ENCODE measurements at regions not wholly inside any gene's neighbourhood (a gene's known extent, or its start where the extent isn't known, plus 50 kb on each side); places are given as distances from the start of the nearest gene placed in this dataset.
"Not testable (repeated sequence)": the region's sequence is repeated elsewhere in the genome, so short reads cannot be mapped to it uniquely, and the experiment has no call there.

DNA sequence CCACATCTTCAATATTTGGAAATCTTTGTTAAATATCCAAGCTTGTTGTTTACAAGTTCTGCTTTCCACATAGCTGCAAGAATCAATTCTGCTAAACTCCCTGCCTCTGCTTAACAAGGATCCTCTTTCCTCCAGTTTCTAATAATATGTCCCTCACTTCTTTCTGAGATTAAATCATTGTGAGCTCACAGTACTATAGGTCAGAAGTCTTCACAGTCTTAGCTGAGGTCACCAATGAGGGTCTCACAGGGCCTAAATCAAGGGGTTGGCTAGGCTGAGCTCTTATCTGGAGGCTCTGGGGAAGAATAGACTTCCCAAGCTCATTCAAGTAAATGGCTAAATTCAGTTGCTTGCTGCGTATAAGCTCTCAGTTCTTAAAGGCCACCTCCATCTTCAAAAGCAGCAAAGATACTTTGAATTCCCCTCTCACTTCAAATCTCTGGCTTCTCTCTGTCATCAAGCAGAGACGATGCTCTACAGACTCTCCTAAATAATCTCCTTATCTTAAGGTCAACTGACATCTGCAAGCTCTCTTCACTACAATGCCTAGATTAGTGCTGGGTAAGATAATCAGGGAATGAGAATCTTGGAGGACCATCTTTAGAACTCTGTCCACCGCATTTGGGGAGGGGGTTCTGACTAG lies 175.3 kb downstream of the PLPPR4 start:
- no peak overlapping the region for H3K27ac ChIP-seq (ENCODE audit: low read depth in 2 of 2, low read length in 2 of 2)
- DNase-seq (no peak), FAIRE-seq (no peak)
- no peaks in the 10 kb centered on the region for H3K4me1 ChIP-seq (ENCODE audit: control insufficient read depth in 2 of 3, insufficient read depth in 2 of 3, low read depth in 1 of 3, low read length in 3 of 3)
- no peaks in the 10 kb centered on the region for H3K9me3 ChIP-seq (ENCODE audit: control insufficient read depth in 2 of 3, insufficient read depth in 1 of 3, low read length in 3 of 3)
- H3K9ac ChIP-seq (ENCODE audit: low read length in 3 of 3) = no peak overlapping the region
- intact Hi-C loops (cut with DNase I) = no loop called here
- no peaks in the 10 kb centered on the region for H3K27me3 ChIP-seq (ENCODE audit: control insufficient read depth, insufficient read depth, low read length)
- no peaks in the 10 kb centered on the region for H3K36me3 ChIP-seq (ENCODE audit: control insufficient read depth in 2 of 3, insufficient read depth in 3 of 3, low read length in 3 of 3)
- no peak overlapping the region for H3K4me3 ChIP-seq (ENCODE audit: low read length in 3 of 3)
- TF ChIP-seq, protein P1, sequence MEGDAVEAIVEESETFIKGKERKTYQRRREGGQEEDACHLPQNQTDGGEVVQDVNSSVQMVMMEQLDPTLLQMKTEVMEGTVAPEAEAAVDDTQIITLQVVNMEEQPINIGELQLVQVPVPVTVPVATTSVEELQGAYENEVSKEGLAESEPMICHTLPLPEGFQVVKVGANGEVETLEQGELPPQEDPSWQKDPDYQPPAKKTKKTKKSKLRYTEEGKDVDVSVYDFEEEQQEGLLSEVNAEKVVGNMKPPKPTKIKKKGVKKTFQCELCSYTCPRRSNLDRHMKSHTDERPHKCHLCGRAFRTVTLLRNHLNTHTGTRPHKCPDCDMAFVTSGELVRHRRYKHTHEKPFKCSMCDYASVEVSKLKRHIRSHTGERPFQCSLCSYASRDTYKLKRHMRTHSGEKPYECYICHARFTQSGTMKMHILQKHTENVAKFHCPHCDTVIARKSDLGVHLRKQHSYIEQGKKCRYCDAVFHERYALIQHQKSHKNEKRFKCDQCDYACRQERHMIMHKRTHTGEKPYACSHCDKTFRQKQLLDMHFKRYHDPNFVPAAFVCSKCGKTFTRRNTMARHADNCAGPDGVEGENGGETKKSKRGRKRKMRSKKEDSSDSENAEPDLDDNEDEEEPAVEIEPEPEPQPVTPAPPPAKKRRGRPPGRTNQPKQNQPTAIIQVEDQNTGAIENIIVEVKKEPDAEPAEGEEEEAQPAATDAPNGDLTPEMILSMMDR (IDR thresholded peaks at IDR 0.05; ENCODE audit: borderline replicate concordance, extremely low read depth, insufficient read depth) = no peak

DNA sequence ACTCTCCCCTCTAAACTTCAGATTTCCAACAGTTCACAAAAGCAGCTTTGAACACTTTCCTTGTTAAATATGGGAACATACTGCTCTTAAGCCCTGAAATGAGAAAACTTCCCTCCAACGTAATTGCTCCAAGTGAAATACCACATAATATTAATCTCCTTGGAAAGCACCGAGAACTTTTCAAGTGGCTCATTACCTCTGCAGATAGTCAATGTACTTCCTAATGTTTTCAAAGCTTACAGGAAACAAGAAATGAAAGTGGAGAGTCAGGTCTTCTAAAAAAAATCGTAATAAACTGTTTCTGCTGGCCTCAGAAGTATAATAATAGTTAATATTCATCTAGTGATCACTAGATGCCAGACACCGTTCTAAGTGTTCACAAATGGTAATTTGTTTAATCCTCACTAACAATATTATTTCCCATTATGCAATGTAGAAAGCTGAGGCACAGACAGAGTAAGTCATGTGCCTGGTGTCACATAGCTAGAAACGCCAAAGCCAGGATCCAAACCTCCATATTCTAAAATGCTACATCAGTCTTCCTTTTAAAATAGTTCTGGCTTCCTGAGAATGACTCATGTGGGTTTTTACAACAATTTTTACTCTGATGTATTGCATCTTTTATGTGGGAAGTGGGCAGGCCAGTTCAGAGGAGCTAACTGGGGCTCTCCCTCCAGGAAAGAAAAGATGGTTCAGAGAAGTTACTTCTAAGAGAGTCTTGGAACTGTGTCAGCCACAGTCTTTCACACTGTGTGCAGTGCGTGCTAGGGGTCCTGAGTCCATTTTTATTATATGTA lies 177.2 kb downstream of the PLPPR4 start:
- no peak for FAIRE-seq
- intact Hi-C loops (cut with DNase I) = no loop called here
- Histone ChIP-seq H3K9ac (ENCODE audit: low read length in 3 of 3) (no peak overlapping the region), H3K27me3 (ENCODE audit: control insufficient read depth, insufficient read depth, low read length) (no peaks in the 10 kb centered on the region), H3K36me3 (ENCODE audit: control insufficient read depth in 2 of 3, insufficient read depth in 3 of 3, low read length in 3 of 3) (no peaks in the 10 kb centered on the region), H3K9me3 (ENCODE audit: control insufficient read depth in 2 of 3, insufficient read depth in 1 of 3, low read length in 3 of 3) (no peaks in the 10 kb centered on the region), H3K4me1 (ENCODE audit: control insufficient read depth in 2 of 3, insufficient read depth in 2 of 3, low read depth in 1 of 3, low read length in 3 of 3) (no peaks in the 10 kb centered on the region), H3K27ac (ENCODE audit: low read depth in 2 of 2, low read length in 2 of 2) (no peak overlapping the region), H3K4me3 (ENCODE audit: low read length in 3 of 3) (no peak overlapping the region)
- TF ChIP-seq, protein P1 (IDR thresholded peaks at IDR 0.05; ENCODE audit: borderline replicate concordance, extremely low read depth, insufficient read depth) = no peak
- no peak for DNase-seq

DNA sequence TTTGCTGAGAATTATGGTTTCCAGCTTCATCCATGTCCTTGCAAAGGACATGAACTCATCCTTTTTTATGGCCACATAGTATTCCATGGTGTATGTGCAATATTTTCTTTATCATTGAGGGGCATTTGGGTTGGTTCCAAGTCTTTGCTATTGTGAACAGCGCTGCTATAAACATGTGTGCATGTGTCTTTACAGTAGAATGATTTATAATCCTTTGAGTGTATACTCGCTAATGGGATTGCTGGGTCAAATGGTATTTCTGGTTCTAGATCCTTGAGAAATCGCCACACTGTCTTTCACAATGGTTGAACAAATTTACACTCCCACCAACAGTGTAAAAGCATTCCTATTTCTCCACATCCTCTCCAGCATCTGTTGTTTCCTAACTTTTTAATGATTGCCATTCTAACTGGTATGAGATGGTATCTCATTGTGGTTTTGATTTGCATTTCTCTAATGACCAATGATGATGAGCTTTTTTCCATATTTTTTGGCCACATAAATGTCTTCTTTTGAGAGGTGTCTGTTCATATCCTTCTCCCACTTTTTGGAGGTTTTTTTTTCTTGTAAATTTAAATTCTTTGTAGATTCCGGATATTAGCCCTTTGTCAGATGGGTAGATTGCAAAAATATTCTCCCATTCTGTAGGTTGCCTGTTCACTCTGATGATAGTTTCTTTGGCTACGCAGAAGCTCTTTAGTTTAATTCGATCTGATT lies 180.1 kb downstream of the PLPPR4 start:
- H3K27me3 ChIP-seq (ENCODE audit: control insufficient read depth, insufficient read depth, low read length); H3K4me3 ChIP-seq (ENCODE audit: low read length in 3 of 3); H3K27ac ChIP-seq (ENCODE audit: low read depth in 2 of 2, low read length in 2 of 2); FAIRE-seq; H3K9me3 ChIP-seq (ENCODE audit: control insufficient read depth in 2 of 3, insufficient read depth in 1 of 3, low read length in 3 of 3); DNase-seq; intact Hi-C loops (cut with DNase I); H3K9ac ChIP-seq (ENCODE audit: low read length in 3 of 3); H3K36me3 ChIP-seq (ENCODE audit: control insufficient read depth in 2 of 3, insufficient read depth in 3 of 3, low read length in 3 of 3); H3K4me1 ChIP-seq (ENCODE audit: control insufficient read depth in 2 of 3, insufficient read depth in 2 of 3, low read depth in 1 of 3, low read length in 3 of 3): not testable (repeated sequence)

DNA sequence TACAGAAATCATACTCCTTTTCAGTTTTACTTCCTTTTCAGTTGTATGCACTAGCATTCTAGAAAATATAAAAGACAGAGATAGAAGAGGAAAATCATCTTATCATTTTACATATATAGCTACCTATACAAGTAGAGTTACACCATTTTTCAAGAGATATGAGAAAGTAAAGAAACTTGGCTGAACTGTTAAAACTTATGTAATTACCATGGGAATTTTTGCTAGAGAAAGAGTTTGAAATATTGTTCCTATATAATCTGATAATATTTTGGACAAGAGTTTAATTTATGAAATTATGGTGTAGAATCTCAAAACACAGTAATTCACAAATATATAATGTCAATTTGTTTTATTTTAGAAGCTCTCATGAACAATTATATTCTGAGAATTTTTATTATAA lies 180.8 kb downstream of the PLPPR4 start:
- Histone ChIP-seq H3K9me3 (ENCODE audit: control insufficient read depth in 2 of 3, insufficient read depth in 1 of 3, low read length in 3 of 3) (no peaks in the 10 kb centered on the region), H3K9ac (ENCODE audit: low read length in 3 of 3) (no peak overlapping the region), H3K27me3 (ENCODE audit: control insufficient read depth, insufficient read depth, low read length) (no peaks in the 10 kb centered on the region), H3K27ac (ENCODE audit: low read depth in 2 of 2, low read length in 2 of 2) (no peak overlapping the region), H3K4me1 (ENCODE audit: control insufficient read depth in 2 of 3, insufficient read depth in 2 of 3, low read depth in 1 of 3, low read length in 3 of 3) (no peaks in the 10 kb centered on the region), H3K36me3 (ENCODE audit: control insufficient read depth in 2 of 3, insufficient read depth in 3 of 3, low read length in 3 of 3) (no peaks in the 10 kb centered on the region), H3K4me3 (ENCODE audit: low read length in 3 of 3) (no peak overlapping the region)
- intact Hi-C loops (cut with DNase I) = no loop called here
- no peak for DNase-seq
- no peak for FAIRE-seq
- TF ChIP-seq, protein P1 (IDR thresholded peaks at IDR 0.05; ENCODE audit: borderline replicate concordance, extremely low read depth, insufficient read depth) = no peak

Data from kidney (tissue), 13 donors.